GM12864 (cell line): ENCODE measurements at regions not wholly inside any gene's neighbourhood (a gene's known extent, or its start where the extent isn't known, plus 50 kb on each side); places are given as distances from the start of the nearest gene placed in this dataset.
A peak's percentile ranks its signal among the peaks of the same experiment; 100 is the strongest.

ENCODE experiments used
- DNase-seq: peaks from one replicate; pipeline ENCODE4 v3.0.0-alpha.2; 2011; ENCODE audit warnings: low read depth
- H3K4me3 ChIP-seq: 2 replicates; pipeline ENCODE4 v1.5.1; 2011; ENCODE audit warnings: mild to moderate bottlenecking, low read depth, low read length, control low read depth
- TF ChIP-seq, protein P1 (sequence below): IDR thresholded peaks from 2 replicates; pipeline ENCODE4 v1.5.1; 2011; ENCODE audit warnings: low read depth, mild to moderate bottlenecking, moderate library complexity, low read length, control low read depth, inconsistent platforms; ENCODE audit errors: missing control alignments

DNA sequence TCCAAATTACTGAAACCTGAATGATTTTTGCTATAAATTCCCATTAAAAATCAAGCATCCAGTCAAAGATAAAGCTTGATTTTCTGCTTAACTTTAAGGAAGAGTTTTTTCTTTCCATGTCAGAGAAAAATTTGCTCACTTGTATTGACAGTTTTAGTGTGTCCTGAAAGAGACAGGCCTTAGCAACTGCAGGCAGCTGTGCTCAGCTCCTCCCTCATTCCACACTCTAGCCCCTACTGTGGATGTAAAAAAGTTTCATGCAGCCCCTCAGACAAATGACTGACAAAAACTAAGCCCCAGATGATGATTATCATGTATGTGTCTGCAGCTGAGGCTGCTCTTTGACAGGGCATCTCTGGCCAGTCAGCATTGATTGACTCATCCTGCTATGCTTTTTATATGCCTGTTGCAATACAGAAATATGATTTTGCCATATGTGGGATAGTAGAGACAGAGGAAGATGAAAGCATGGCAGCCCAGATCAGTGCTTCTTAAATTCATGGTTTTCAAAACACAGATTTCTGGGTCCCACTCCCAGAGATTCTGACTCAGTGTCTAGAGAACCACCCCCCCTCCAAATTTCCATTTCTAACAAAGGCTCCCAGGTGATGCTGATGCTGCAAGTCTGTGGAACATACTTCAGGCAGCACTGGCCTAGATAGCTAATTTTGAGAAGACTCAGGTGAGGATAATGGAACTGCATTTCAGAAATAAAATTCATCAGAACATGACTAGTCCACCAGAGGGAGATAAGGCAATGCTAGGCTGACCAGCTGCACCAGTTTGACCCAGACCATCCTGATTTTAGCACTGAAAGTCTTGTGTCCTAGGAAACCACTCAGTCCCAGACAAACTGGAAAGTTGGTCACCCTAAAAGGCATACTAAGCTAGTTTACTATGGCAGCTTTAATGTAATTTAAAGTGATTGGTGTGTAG lies 298.7 kb upstream of the KCNN2 start:
- TF ChIP-seq, protein P1, sequence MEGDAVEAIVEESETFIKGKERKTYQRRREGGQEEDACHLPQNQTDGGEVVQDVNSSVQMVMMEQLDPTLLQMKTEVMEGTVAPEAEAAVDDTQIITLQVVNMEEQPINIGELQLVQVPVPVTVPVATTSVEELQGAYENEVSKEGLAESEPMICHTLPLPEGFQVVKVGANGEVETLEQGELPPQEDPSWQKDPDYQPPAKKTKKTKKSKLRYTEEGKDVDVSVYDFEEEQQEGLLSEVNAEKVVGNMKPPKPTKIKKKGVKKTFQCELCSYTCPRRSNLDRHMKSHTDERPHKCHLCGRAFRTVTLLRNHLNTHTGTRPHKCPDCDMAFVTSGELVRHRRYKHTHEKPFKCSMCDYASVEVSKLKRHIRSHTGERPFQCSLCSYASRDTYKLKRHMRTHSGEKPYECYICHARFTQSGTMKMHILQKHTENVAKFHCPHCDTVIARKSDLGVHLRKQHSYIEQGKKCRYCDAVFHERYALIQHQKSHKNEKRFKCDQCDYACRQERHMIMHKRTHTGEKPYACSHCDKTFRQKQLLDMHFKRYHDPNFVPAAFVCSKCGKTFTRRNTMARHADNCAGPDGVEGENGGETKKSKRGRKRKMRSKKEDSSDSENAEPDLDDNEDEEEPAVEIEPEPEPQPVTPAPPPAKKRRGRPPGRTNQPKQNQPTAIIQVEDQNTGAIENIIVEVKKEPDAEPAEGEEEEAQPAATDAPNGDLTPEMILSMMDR, result no peak
- no peak for DNase-seq
- H3K4me3 ChIP-seq, result no peak overlapping the region

DNA sequence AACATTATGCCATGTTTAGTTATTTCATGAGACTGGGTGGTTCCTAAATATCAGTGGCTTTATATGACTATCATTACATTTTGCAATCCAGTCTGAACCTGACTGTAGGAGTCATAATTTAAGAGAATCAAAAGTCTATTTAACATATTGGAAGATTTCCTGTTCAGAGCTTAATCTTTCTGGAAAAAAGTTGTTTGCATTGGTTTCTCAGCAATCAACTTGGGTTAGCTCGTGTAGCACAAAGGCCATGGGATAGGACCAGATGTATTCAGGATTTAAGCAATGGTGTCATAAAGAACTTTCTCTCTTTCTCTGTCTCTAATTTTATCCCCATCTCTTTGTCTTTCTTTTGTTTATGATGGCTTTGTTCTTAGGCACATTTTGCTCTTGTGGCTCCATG lies 296.0 kb upstream of the KCNN2 start:
- no peak for DNase-seq
- TF ChIP-seq, protein P1, result no peak
- H3K4me3 ChIP-seq, result no peak overlapping the region

DNA sequence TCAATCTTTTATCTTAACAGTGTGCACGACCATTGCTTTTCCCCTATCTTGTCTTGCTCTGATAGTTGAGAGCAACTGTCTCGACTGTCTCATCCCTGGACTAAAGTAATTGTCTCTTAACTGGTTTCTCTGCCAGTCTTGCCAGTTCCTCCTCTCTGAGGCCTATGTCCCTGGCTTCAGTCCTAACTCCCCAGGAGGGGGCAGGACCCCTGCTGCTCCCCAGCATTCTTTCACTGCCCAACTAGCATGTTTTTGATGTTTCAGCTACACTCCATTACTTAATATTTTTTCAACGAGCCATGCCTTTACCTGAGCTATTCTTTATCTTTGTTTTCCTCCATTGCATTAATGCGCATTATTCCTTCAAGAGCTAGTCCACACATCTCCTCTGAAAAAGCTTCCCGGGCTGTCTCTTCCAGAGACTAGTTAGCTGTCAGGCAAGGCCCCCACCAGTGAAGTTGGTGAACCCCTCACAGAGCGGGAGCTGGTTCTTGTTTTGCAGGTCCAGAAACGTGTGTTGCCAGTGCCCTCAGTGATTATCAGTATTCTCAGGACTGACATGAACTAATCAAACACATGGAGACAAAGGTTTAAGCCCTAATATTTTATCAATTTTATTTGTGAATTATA lies 291.7 kb upstream of the KCNN2 start:
- no peak overlapping the region for H3K4me3 ChIP-seq
- no peak for DNase-seq
- TF ChIP-seq, protein P1, result no peak

GRCh38 chr5:114089259-114089658 lies 272.6 kb upstream of the KCNN2 start:
- no peak overlapping the region for H3K4me3 ChIP-seq
- TF ChIP-seq, protein P1, result no peak
- DNase-seq, result no peak

- DNase-seq, result no peak
- no peak overlapping the region for H3K4me3 ChIP-seq
- TF ChIP-seq, protein P1, result no peak
Observed at GRCh38 chr5:114097570-114097969, 264.3 kb upstream of the KCNN2 start.

- H3K4me3 ChIP-seq, result no peak overlapping the region
- no peak for DNase-seq
- TF ChIP-seq, protein P1, result no peak
Observed at GRCh38 chr5:114099161-114099560, 262.7 kb upstream of the KCNN2 start.

GRCh38 chr5:114101153-114101552 lies 260.7 kb upstream of the KCNN2 start:
- no peak overlapping the region for H3K4me3 ChIP-seq
- DNase-seq, result no peak
- TF ChIP-seq, protein P1, result peak; percentile 44
